B cell (primary cell): ENCODE measurements at regions not wholly inside any gene's neighbourhood (a gene's known extent, or its start where the extent isn't known, plus 50 kb on each side); places are given as distances from the start of the nearest gene placed in this dataset.

Experiments used
- ATAC-seq: fragments of 200-7000 bp; cut with Tn5 transposase; one replicate; pipeline ENCODE4 v1.10.0; 2021; ENCODE audit warnings: low read depth, mild to moderate bottlenecking, moderate number of reproducible peaks, moderate library complexity
- CTCF ChIA-PET: fragments of 350-600 bp; sonication (Branson Sonifier 250); formaldehyde crosslinking; loops from one replicate; lab custom pipeline; 2021; ENCODE audit warnings: antibody characterized with exemption, inconsistent platforms; lab: Charles Lee
- POLR2A ChIA-PET: fragments of 350-600 bp; sonication (Branson Sonifier 250); formaldehyde crosslinking; loops from one replicate; lab custom pipeline; 2021; ENCODE audit warnings: antibody characterized with exemption; lab: Charles Lee
- DNase-seq: peaks from one replicate; pipeline ENCODE4 v3.0.0; 2013
- H2AFZ ChIP-seq: 2 replicates; pipeline ENCODE4 v1.6.1; 2012; ENCODE audit warnings: mild to moderate bottlenecking, low read depth, low read length; ENCODE audit not compliant: insufficient read depth, poor library complexity, severe bottlenecking
- H3K27ac ChIP-seq, 2 donors: 1 replicate in 1 of 2; 2 replicates in 1 of 2; pipeline ENCODE4 v1.5.1; 2012 to 2013; ENCODE audit warnings: low read length in 2 of 2, mild to moderate bottlenecking in 2 of 2, moderate library complexity in 1 of 2
- H3K27me3 ChIP-seq, 4 experiments: fragments of 200-600 bp in 1 of 4; sonication (generic) in 1 of 4; replicated peaks in 1 of 4; 1 replicate in 2 of 4; 2 replicates in 2 of 4; pipeline versions ENCODE4 v1.6.1 to v1.7.0; 2013 to 2016; ENCODE audit warnings: low read length in 3 of 4, mild to moderate bottlenecking in 2 of 4, mixed read lengths in 1 of 4, moderate library complexity in 1 of 4; ENCODE audit not compliant: insufficient read depth in 4 of 4, control insufficient read depth in 3 of 4; ENCODE audit errors: control extremely low read depth in 1 of 4
- H3K36me3 ChIP-seq, 2 experiments: replicated peaks in 1 of 2; 1 replicate in 1 of 2; 2 replicates in 1 of 2; pipeline versions ENCODE4 v1.6.1 to v1.7.1; 2013; ENCODE audit warnings: low read length in 1 of 2; ENCODE audit not compliant: insufficient read depth in 2 of 2, control insufficient read depth in 1 of 2; ENCODE audit errors: control extremely low read depth in 1 of 2, extremely low read depth in 1 of 2
- H3K4me1 ChIP-seq, 2 donors: fragments of 200-600 bp in 1 of 2; sonication (generic) in 1 of 2; 1 replicate in 1 of 2; 2 replicates in 1 of 2; pipeline versions ENCODE4 v1.5.1 to v1.6.1; 2013 to 2017; ENCODE audit warnings: low read length in 2 of 2; ENCODE audit not compliant: control insufficient read depth in 2 of 2, insufficient read depth in 2 of 2
- H3K4me2 ChIP-seq: replicated peaks from 2 replicates; pipeline ENCODE3; 2012; ENCODE audit warnings: mild to moderate bottlenecking, low read depth, low read length; ENCODE audit not compliant: poor library complexity, severe bottlenecking
- H3K4me3 ChIP-seq, 5 experiments: fragments of 200-600 bp in 1 of 5; sonication (generic) in 1 of 5; 1 replicate in 3 of 5; 2 replicates in 2 of 5; pipeline versions ENCODE4 v1.5.1 to v1.7.0; 2011 to 2016; ENCODE audit warnings: low read length in 4 of 5, mild to moderate bottlenecking in 4 of 5, low read depth in 2 of 5, control low read depth in 1 of 5, moderate library complexity in 1 of 5; ENCODE audit not compliant: insufficient read depth in 1 of 5; ENCODE audit errors: control extremely low read depth in 1 of 5, extremely low read depth in 1 of 5
- H3K79me2 ChIP-seq: fragments of 200-600 bp; sonication (generic); one replicate; pipeline ENCODE4 v1.6.0; 2016; ENCODE audit warnings: low read length; ENCODE audit not compliant: control insufficient read depth, insufficient read depth
- H3K9ac ChIP-seq: fragments of 200-600 bp; sonication (generic); 2 replicates; pipeline ENCODE4 v1.6.1; 2017; ENCODE audit warnings: mild to moderate bottlenecking, low read length, moderate library complexity
- H3K9me3 ChIP-seq, 3 donors: one replicate each; pipeline versions ENCODE4 v1.6.1 to v1.7.1; 2013; ENCODE audit warnings: low read length in 2 of 3; ENCODE audit not compliant: control insufficient read depth in 2 of 3, insufficient read depth in 1 of 3; ENCODE audit errors: control extremely low read depth in 1 of 3
- H4K20me1 ChIP-seq: 2 replicates; pipeline ENCODE4 v1.6.0; 2012; ENCODE audit warnings: mild to moderate bottlenecking, low read length; ENCODE audit not compliant: insufficient read depth, control insufficient read depth, poor library complexity, severe bottlenecking
- H3K27ac Mint-ChIP-seq: one replicate; pipeline ENCODE4 v1.8.0; 2021; ENCODE audit warnings: mixed read lengths
- H3K27me3 Mint-ChIP-seq: one replicate; pipeline ENCODE4 v1.8.0; 2021; ENCODE audit warnings: mixed read lengths
- H3K4me1 Mint-ChIP-seq: one replicate; pipeline ENCODE4 v1.8.0; 2021; ENCODE audit warnings: mixed read lengths
- H3K4me3 Mint-ChIP-seq: one replicate; pipeline ENCODE4 v1.8.0; 2021; ENCODE audit warnings: mixed read lengths
- H3K9me3 Mint-ChIP-seq: one replicate; pipeline ENCODE4 v1.8.0; 2022; ENCODE audit warnings: mixed read lengths; ENCODE audit not compliant: insufficient read depth
- CTCF ChIP-seq: fragments of 200-600 bp; IDR thresholded peaks from one replicate; pipeline ENCODE4 v1.8.0; 2022; ENCODE audit warnings: antibody characterized with exemption, mild to moderate bottlenecking
- EZH2 ChIP-seq: IDR thresholded peaks from 2 replicates; pipeline ENCODE4 v1.6.1; 2012; ENCODE audit warnings: borderline replicate concordance, low read depth, mild to moderate bottlenecking, moderate library complexity, low read length; ENCODE audit not compliant: insufficient read depth, poor library complexity, severe bottlenecking
- WGBS: methylation state at CpG from one replicate; pipeline ENCODE4 v1.1.5; 2013; ENCODE audit warnings: missing lambda C conversion rate; ENCODE audit not compliant: insufficient coverage; 5-methylcytosine and 5-hydroxymethylcytosine counted together
- intact Hi-C: fragments of 100-400 bp; cut with micrococcal nuclease; formaldehyde crosslinking; loops from one replicate; pipeline ENCODE4 v1.10.0; 2022

DNA sequence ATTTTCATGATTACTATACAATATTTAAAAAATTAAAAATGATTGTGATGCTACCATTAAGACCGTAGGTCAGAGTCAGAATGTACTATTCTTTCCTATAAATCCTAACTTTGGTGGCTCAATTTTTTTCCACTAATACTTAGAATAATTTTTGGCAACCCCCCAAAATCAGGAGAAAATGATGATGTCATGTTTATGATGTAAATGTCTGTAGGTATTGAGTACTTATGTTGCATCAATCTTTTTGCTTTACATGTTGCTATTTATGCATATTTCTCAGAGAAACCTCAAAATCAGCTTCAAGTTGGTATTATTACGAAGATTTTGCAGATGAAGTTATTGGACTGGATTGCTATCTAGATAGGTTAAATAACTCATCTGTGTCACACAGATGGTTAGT lies 371.2 kb downstream of the ADGRL2 start:
- CTCF ChIA-PET: no interaction called here

GRCh38 chr1:82168482-82168881 lies 367.7 kb downstream of the ADGRL2 start:
- Histone ChIP-seq H3K36me3 (no peaks in the 10 kb centered on the region), H3K27ac (no peak overlapping the region), H3K4me3 (no peak overlapping the region), H3K4me2 (no peak overlapping the region), H3K9ac (no peak overlapping the region), H3K4me1 (no peaks in the 10 kb centered on the region), H2AFZ (no peak overlapping the region), H3K9me3 (no peaks in the 10 kb centered on the region), H4K20me1 (no peaks in the 10 kb centered on the region), H3K27me3 (no peaks in the 10 kb centered on the region), H3K79me2 (no peaks in the 10 kb centered on the region)
- WGBS: no CpG with 5 or more reads among the region's 3 CpGs
- intact Hi-C loops: no loop called here
- no peak overlapping the region for H3K27ac Mint-ChIP-seq
- no peaks in the 10 kb centered on the region for H3K27me3 Mint-ChIP-seq
- H3K9me3 Mint-ChIP-seq: peaks cover 4% of the 10 kb centered on the region
- no peak for TF ChIP-seq EZH2
- TF ChIP-seq CTCF: no peak
- ChIA-PET CTCF (no interaction called here), POLR2A (no interaction called here)
- ATAC-seq (no peak), DNase-seq (no peak)
- H3K4me3 Mint-ChIP-seq: no peak overlapping the region
- H3K4me1 Mint-ChIP-seq: no peaks in the 10 kb centered on the region

More for the DNA sequence above, 371.2 kb downstream of the ADGRL2 start:
- WGBS: no CpG with 5 or more reads among the region's 2 CpGs
- H3K9ac ChIP-seq: no peak overlapping the region
- H3K9me3 ChIP-seq: no peaks in the 10 kb centered on the region
- H3K79me2 ChIP-seq: no peaks in the 10 kb centered on the region
- intact Hi-C loops: no loop called here
- Mint-ChIP-seq H3K9me3 (peaks cover 5% of the 10 kb centered on the region), H3K4me3 (no peak overlapping the region), H3K27ac (no peak overlapping the region), H3K27me3 (no peaks in the 10 kb centered on the region), H3K4me1 (no peaks in the 10 kb centered on the region)
- POLR2A ChIA-PET: no interaction called here
- H3K4me2 ChIP-seq: no peak overlapping the region
- no peaks in the 10 kb centered on the region for H4K20me1 ChIP-seq
- TF ChIP-seq CTCF (no peak), EZH2 (no peak)
- no peak overlapping the region for H3K27ac ChIP-seq
- no peaks in the 10 kb centered on the region for H3K36me3 ChIP-seq
- no peaks in the 10 kb centered on the region for H3K27me3 ChIP-seq
- H3K4me1 ChIP-seq: no peaks in the 10 kb centered on the region
- no peak overlapping the region for H3K4me3 ChIP-seq
- no peak overlapping the region for H2AFZ ChIP-seq
- ATAC-seq (no peak), DNase-seq (no peak)
